NCI-H526 (cell line): ENCODE measurements at regions not wholly inside any gene's neighbourhood (a gene's known extent, or its start where the extent isn't known, plus 50 kb on each side); places are given as distances from the start of the nearest gene placed in this dataset.
"Not testable (repeated sequence)": the region's sequence is repeated elsewhere in the genome, so short reads cannot be mapped to it uniquely, and the experiment has no call there.

Experiments used
- DNase-seq, 2 experiments: peaks; one replicate each; lab custom pipeline; 2025; lab: John Stamatoyannopoulos, UW

DNA sequence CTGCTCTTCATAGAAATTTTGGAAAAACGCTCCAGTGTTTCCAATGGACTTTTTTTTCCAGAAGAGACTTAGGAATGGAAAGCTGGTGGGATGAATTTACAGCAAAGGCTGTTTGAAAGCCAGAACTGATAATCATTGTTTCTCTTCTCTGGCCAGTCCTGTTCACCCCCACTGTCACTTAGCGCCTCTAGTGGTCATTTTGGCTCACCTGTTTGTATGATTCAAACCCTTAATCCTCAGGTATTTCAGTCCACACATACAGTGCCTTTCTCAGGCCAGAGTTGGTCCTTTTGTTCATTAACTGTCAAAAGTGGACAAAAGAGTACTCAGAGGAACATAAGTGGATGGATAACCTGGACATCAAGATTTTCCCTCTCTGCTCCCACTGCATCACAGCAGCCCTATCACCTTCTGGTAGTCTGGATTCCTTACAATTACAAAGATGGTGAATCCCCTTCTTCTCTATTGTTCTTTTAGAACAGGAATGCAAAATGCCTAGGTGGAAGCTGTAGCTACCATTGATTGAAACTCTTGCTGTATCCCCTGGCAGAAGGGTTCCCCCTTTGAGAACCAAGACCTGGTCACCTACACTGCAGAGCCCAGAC, 177.6 kb upstream of the OLFM3 start:
- DNase-seq: peak in 1 of 2 experiments; percentile 5

DNA sequence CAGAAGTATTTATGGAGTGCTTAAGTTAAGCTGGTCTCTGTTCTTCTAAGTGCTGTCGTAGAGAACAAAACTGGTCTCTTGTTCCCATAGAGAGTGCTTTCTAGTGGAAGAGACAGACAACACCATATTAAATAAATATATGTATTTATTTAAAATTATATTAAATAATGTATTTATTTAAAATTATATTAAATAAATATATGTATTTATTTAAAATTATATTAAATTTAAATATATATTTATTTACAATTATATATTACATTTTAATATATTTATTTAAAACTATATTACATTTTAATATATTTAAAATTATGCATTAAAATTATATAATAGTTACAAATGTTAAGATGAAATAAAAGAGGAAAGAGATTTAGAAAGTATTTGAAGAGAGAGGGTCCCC, 175.5 kb upstream of the OLFM3 start:
- DNase-seq: no peak

DNA sequence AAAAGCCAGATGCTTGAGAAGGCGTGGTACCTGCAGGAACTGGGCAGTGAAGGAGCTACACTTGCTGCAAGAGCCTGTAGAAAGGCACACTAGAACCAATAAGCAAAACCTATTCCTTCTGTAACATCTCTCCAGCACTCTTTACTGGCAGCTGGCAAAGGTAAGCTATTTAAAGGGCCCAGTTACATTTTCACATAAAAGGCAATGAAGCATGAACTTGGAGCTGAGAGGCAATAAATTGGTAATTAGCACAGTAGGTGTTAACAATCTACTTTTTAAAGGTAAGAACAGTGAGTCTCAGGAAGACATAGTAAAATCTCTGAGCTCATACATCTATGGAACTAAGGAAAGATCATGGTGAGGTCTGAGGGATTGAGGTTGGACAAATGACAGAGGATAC, 167.1 kb upstream of the OLFM3 start:
- DNase-seq: peak; percentile 19 to 25

GRCh38 chr1:102151242-102151641, 154.5 kb upstream of the OLFM3 start:
- no peak for DNase-seq

- DNase-seq: no peak
Measured at GRCh38 chr1:102120910-102121309, 124.2 kb upstream of the OLFM3 start.

DNA sequence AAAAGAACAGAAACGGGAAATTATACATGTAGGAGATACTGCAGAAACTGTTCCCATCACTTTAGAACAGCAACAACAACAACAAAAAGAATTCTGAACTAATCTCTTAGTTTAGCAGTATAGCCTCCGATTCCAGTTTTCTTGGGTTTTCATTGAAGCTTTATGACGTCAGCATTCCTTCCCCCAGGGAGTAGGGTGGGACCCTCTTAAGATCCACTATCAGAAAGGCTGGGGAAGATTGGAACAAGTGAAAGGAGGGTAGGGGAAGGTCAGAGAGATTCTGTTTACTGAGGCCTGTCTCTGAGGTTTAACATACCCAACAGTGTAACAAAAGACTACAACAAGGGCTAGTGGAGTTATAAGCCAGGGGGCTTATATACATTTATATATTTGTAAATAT, 121.4 kb upstream of the OLFM3 start:
- DNase-seq: no peak

- no peak for DNase-seq
Measured at GRCh38 chr1:102110586-102110985, 113.9 kb upstream of the OLFM3 start.

GRCh38 chr1:102109493-102109892, 112.8 kb upstream of the OLFM3 start:
- not testable (repeated sequence) for DNase-seq

GRCh38 chr1:102107441-102107840, 110.7 kb upstream of the OLFM3 start:
- DNase-seq: no peak

DNA sequence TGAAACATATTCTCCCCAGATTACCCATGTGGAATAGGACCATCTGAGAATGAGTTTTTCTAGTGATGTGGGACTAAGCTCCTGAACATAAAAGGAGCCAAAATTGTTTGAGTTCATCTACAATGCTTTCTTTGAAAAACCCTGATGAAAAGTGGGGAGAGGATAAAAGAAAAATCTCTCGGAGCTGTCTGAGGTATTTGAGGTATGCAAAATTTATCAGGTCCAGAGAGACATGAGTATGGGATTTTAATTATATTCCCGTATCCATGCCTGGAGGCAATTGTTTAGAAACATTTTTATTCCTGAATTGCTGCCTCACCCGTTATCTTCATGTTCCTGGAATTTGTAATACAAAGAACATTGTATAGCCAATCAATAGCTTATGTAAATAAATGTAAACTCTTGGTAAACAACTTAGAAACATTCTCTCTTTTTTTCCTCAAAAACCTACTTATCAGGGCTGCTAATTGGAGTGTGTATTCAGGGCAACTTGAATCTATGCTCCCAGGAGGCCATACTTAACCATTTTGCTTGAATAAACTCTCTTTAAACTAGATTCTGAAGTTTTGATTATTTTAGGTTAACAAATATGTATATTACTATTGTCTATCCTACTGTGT, 109.3 kb upstream of the OLFM3 start:
- DNase-seq: peak in 1 of 2 experiments; percentile 6

DNA sequence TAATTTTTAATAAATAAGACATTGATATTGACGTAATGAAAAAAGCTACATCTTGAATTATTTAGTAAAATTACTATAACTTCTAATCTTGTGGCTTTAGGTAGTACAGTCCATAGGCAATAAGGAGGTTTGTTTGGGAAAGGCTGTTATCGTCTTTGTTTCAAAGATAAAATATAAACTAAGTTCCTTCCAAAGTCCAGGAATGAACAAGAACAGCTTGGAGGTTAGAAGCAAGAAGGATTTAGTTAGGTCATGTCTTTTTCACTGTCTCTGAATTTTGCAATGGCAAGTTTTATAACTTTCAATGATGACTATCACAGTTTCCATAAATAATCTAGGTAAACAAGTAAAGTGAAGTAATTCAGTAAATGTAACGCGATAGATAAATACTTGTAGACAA, 106.9 kb upstream of the OLFM3 start:
- DNase-seq: no peak

GRCh38 chr1:102102276-102102780, 105.6 kb upstream of the OLFM3 start:
- DNase-seq: no peak

DNA sequence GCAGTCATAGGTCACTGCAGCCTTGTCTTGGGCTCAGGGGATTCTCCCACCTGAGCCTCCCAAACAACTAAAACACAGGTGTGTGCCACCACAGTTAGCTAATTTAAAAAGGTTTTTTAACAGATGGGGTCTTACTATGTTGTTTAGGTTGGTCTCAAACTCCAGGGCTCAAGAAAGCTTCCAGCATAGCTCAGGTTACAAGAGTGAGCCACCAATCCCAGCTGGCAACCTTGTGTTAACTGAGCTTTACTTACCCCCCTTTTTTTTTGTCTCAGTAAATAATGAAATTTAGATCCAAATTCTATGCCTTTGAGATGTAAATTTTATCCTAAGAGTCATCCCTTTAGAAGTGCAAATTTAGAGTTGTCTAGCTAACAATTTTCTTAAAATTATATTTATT, 103.9 kb upstream of the OLFM3 start:
- no peak for DNase-seq

DNA sequence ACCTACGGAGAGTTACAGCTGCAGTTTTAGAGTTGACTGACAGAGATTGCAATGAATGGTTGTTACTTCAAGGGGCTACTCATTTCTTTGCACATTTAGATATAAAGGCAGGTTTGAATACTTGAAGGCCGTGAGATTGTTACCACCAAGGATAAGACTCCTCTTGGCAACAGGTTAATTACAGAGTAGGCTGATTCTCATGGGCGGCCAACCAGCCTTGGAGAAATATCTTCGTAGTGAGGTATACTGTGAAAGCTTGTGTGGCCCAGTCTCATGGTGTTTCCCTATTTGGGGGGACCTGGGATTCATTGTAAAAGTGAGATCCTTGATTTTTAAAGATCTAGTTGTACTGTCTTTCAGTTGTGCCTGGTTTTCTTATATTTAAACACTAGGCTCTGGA, 103.2 kb upstream of the OLFM3 start:
- no peak for DNase-seq

GRCh38 chr1:102098536-102098935, 101.8 kb upstream of the OLFM3 start:
- DNase-seq: no peak

DNA sequence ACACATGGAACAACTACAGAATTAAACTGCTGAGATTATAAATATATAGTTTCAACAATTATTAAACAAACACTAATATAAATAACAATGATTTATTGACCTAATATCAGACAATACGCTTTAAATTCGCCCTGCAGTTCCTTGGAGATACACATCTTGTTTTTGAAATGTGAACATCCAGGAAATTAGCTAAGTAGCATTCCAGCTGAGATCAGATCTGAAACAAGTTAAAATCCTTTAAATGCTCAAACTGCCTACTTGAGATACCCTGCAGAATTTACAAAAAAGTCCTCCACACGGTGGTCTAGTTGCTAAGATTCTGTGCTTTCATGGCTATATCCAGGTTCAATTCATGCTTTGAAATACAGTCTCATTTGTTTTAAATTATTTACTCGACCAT, 101.4 kb upstream of the OLFM3 start:
- DNase-seq: no peak

GRCh38 chr1:102097451-102097850, 100.7 kb upstream of the OLFM3 start:
- DNase-seq: peak in 1 of 2 experiments; percentile 5

DNA sequence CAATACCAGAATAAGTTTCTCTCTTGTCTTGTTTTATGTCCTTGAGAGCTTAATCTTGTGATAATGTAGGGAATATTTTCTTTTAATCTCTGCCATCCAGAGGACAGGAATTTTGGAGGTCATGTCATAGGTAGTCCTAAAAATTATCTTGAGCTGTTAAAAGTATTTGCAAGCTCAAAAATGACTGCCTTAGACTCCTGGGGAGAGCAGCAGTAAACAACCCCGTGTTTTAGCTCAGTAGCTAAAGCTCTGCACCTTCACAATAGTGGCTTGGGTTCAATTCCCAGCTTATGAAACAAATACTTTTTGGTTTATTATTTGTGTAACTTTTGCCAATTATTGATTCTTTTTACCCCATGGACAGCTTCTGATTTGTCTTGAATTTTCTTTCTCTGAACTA, 99.4 kb upstream of the OLFM3 start:
- DNase-seq: no peak

DNA sequence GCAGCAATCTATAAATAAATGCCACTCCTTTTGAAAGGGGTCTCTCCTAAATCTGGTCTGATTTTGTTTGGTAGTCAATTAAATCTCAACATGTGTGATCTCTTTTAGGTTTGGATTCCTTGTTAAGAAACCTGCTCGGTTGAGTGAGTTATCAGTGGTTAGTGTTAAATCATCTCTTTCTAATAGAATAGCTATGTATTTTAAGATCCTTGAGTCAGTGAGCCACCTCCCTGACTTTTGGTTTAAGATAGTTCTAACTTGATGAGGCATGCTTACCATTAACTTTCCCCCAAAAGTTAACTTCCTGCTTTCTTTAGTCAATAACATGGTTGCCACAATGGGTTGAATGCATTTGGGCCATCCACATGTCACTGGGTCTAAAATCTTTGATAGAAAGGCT, 93.1 kb upstream of the OLFM3 start:
- no peak for DNase-seq

DNA sequence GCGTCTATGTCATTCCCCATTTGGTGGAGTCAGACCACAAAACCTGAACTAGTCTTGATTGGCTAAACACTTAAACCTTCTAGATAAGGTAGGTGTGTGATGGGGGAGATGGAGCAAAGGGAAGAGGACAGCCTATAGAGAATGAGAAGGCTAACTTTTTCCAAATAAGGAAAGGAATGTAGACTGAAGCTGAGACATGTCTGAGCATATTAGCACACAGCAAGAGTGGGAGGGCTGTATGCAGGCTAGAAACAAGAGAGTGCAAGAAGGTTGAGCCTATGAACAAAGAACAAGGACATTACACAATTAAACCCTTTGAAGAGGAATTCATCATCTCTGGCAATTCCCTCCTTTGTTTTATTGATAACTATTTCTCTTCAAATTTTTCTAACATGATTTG, 89.2 kb upstream of the OLFM3 start:
- DNase-seq: no peak

- no peak for DNase-seq
Measured at GRCh38 chr1:102084771-102085535, 88.2 kb upstream of the OLFM3 start.

GRCh38 chr1:102083192-102083591, 86.5 kb upstream of the OLFM3 start:
- DNase-seq: no peak

DNA sequence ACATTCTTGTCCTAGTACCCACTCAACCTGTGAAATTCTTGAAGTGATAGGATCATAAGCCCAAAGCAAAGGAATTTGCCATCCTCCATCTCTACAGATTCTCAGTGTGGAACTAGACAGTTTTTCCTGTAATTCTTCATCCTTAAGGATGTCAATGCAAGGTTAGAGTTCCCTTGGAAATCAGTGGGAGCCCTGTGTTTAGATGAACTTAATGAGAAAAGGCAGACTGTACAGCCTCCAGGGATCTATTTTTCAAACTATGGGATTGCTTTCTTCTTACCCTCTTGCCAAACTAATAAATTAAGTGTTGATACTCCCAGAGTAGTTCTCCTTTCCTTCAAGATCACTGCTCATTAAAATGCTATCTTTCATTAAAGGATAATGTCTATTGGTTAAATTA, 78.1 kb upstream of the OLFM3 start:
- DNase-seq: no peak
